ENCODE measurements at regions not wholly inside any gene's neighbourhood (a gene's known extent, or its start where the extent isn't known, plus 50 kb on each side); places are given as distances from the start of the nearest gene placed in this dataset.

GRCh38 chr5:8829323-8830029 is 716.4 kb downstream of the SEMA5A start:
- Histone ChIP-seq H3K9ac (replicated peaks; ENCODE audit: extremely low read depth, insufficient read depth, low read length) (peak overlapping the region; percentile 16), H3K4me2 (ENCODE audit: insufficient read depth, low read length) (peak overlapping the region; percentile 62)

More at GRCh38 chr5:8829323-8830029, 716.4 kb downstream of the SEMA5A start:
- no peaks in the 10 kb centered on the region for H3K36me3 ChIP-seq (ENCODE audit: control insufficient read depth in 2 of 2, extremely low read depth in 1 of 2, insufficient read depth in 2 of 2, low read length in 2 of 2)
- dilution Hi-C loops (cut with MboI; ENCODE audit: extremely low pct_ligation_motif_present, low sequenced_read_pairs) (no loop called here), intact Hi-C loops (cut with micrococcal nuclease) (no loop called here)
- H3K4me1 ChIP-seq (ENCODE audit: control insufficient read depth, extremely low read depth, insufficient read depth, low read length) = peaks cover 24% of the 10 kb centered on the region
- no peaks in the 10 kb centered on the region for H3K9me1 ChIP-seq (replicated peaks; ENCODE audit: control insufficient read depth, extremely low read depth, insufficient read depth, low read length)
- H3K9me3 ChIP-seq (replicated peaks; ENCODE audit: control insufficient read depth, insufficient read depth, low read length) = no peaks in the 10 kb centered on the region
- H3K79me2 ChIP-seq (ENCODE audit: control insufficient read depth, insufficient read depth, low read length) = no peaks in the 10 kb centered on the region
- ChIA-PET POLR2A (interaction anchor here (0.6 kb wide), 1 partner anchor 70 kb away, joined by 3 read pairs; no protein-coding TSS in a partner anchor), CTCF (interaction anchor here (0.6 to 1.7 kb wide), 5 partner anchors 10 to 73 kb away, joined by 3 to 9 read pairs (median 4); no protein-coding TSS in a partner anchor)
- no peaks in the 10 kb centered on the region for H3K27me3 ChIP-seq (ENCODE audit: control insufficient read depth in 2 of 2, insufficient read depth in 2 of 2, low read length in 2 of 2)
- FAIRE-seq = peak; percentile 96
- DNase-seq (ENCODE audit: low read depth, low spot score) = peak; percentile 82
- H3K4me3 ChIP-seq (replicated peaks in 1 of 3; ENCODE audit: insufficient read depth in 1 of 3, low read depth in 1 of 3, low read length in 3 of 3) = no peak overlapping the region
- no TSS peak for BruUV-seq (replicated peaks)
- peak overlapping the region; percentile 73 for H2AFZ ChIP-seq (ENCODE audit: low read depth, low read length)
- H4K20me1 ChIP-seq (replicated peaks; ENCODE audit: control insufficient read depth, extremely low read depth, insufficient read depth, low read length) = no peaks in the 10 kb centered on the region
- no peak for TF ChIP-seq MAX (IDR thresholded peaks at IDR 0.05; ENCODE audit: insufficient read depth, insufficient read length)
- TF ChIP-seq JUN (IDR thresholded peaks at IDR 0.05; ENCODE audit: borderline replicate concordance, insufficient read depth, insufficient read length, low read depth) = no peak
- TF ChIP-seq CTCF (IDR thresholded peaks at IDR 0.05; ENCODE audit: extremely low read depth in 1 of 2, insufficient read depth in 1 of 2, low read depth in 1 of 2, low read length in 2 of 2) = no peak
- TF ChIP-seq MYC (IDR thresholded peaks at IDR 0.05; ENCODE audit: low read depth, low read length) = no peak
- TF ChIP-seq POLR2A (IDR thresholded peaks at IDR 0.05; ENCODE audit: low read depth, low read length) = no peak
- TF ChIP-seq GATA2 (IDR thresholded peaks at IDR 0.05; ENCODE audit: insufficient read depth, insufficient read length, low read depth, low read length) = peak; percentile 78
- peak; percentile 55 for TF ChIP-seq POLR2AphosphoS5 (IDR thresholded peaks at IDR 0.05; ENCODE audit: insufficient read depth, low read depth, low read length)
- no peak for TF ChIP-seq EZH2 (IDR thresholded peaks at IDR 0.05; ENCODE audit: borderline replicate concordance, low read depth, low read length, severe bottlenecking)
- peak; percentile 93 for TF ChIP-seq FOS (IDR thresholded peaks at IDR 0.05; ENCODE audit: borderline replicate concordance, insufficient read depth, low read length)
- peak overlapping the region; percentile 78 for H3K27ac ChIP-seq (ENCODE audit: insufficient read depth, low read depth, low read length)

All from endothelial cell of umbilical vein (primary cell).